Bronchial epithelial cell (primary cell): ENCODE measurements at regions not wholly inside any gene's neighbourhood (a gene's known extent, or its start where the extent isn't known, plus 50 kb on each side); places are given as distances from the start of the nearest gene placed in this dataset.
A peak's percentile ranks its signal among the peaks of the same experiment; 100 is the strongest.

Experiments used
- DNase-seq: peaks from one replicate; pipeline ENCODE4 v3.0.0-alpha.2; 2010; ENCODE audit warnings: low read depth
- FAIRE-seq: peaks from 2 replicates; lab custom pipeline; 2011; peaks lifted over from hg19 to GRCh38; lab: Jason Lieb, UNC
- H3K27me3 ChIP-seq: 2 replicates; pipeline ENCODE4 v1.5.1; 2011; ENCODE audit warnings: low read length; ENCODE audit not compliant: control insufficient read depth, insufficient read depth
- H3K36me3 ChIP-seq: 2 replicates; pipeline ENCODE4 v1.5.1; 2011; ENCODE audit warnings: low read length; ENCODE audit not compliant: control insufficient read depth, insufficient read depth
- H3K4me3 ChIP-seq: 2 replicates; pipeline ENCODE4 v1.5.1; 2011; ENCODE audit warnings: mild to moderate bottlenecking, low read depth, low read length, control low read depth
- CTCF ChIP-seq: IDR thresholded peaks from 2 replicates; pipeline ENCODE4 v1.5.1; 2011; ENCODE audit warnings: mild to moderate bottlenecking, moderate library complexity, low read length, control low read depth, inconsistent platforms; ENCODE audit not compliant: insufficient read depth, severe bottlenecking

GRCh38 chr1:81695741-81696140, 105.0 kb upstream of the ADGRL2 start:
- no peaks in the 10 kb centered on the region for H3K36me3 ChIP-seq
- no peak for TF ChIP-seq CTCF
- H3K27me3 ChIP-seq, result no peaks in the 10 kb centered on the region
- no peak overlapping the region for H3K4me3 ChIP-seq
- DNase-seq, result peak; percentile 55
- no peak for FAIRE-seq

- DNase-seq, result no peak
- Histone ChIP-seq H3K27me3 (no peaks in the 10 kb centered on the region), H3K4me3 (no peak overlapping the region), H3K36me3 (no peaks in the 10 kb centered on the region)
- TF ChIP-seq CTCF, result no peak
- FAIRE-seq, result no peak
These were observed 107.4 kb upstream of the ADGRL2 start for GRCh38 chr1:81693316-81693715.

GRCh38 chr1:81690676-81691453, 109.9 kb upstream of the ADGRL2 start:
- DNase-seq (no peak), FAIRE-seq (no peak)
- no peaks in the 10 kb centered on the region for H3K36me3 ChIP-seq
- TF ChIP-seq CTCF, result no peak
- no peak overlapping the region for H3K4me3 ChIP-seq
- no peaks in the 10 kb centered on the region for H3K27me3 ChIP-seq

- no peaks in the 10 kb centered on the region for H3K27me3 ChIP-seq
- H3K4me3 ChIP-seq, result no peak overlapping the region
- peak; percentile 56 for DNase-seq
- no peak for TF ChIP-seq CTCF
- H3K36me3 ChIP-seq, result no peaks in the 10 kb centered on the region
- FAIRE-seq, result no peak
These were observed 111.2 kb upstream of the ADGRL2 start for GRCh38 chr1:81689531-81689941.

- Histone ChIP-seq H3K27me3 (no peaks in the 10 kb centered on the region), H3K4me3 (no peak overlapping the region), H3K36me3 (no peaks in the 10 kb centered on the region)
- peak; percentile 29 for DNase-seq
- no peak for TF ChIP-seq CTCF
- no peak for FAIRE-seq
These were observed 118.2 kb upstream of the ADGRL2 start for GRCh38 chr1:81682490-81682889.
